HEK293 (cell line): ENCODE measurements at regions not wholly inside any gene's neighbourhood (a gene's known extent, or its start where the extent isn't known, plus 50 kb on each side); places are given as distances from the start of the nearest gene placed in this dataset.

Source experiments
- AEBP2 ChIP-seq: fragments of 450-650 bp; formaldehyde crosslinking; IDR thresholded peaks from 2 replicates; pipeline ENCODE4 v1.5.1; 2016; ENCODE audit warnings: missing biosample characterization, missing genetic modification characterization, borderline replicate concordance
- BCL11A ChIP-seq: fragments of 450-650 bp; formaldehyde crosslinking; IDR thresholded peaks from 2 replicates; pipeline ENCODE4 v1.5.1; 2016; ENCODE audit warnings: low read depth, missing biosample characterization, missing genetic modification characterization
- GLI2 ChIP-seq: fragments of 450-650 bp; formaldehyde crosslinking; IDR thresholded peaks from 2 replicates; pipeline ENCODE4; 2017; ENCODE audit warnings: missing biosample characterization, missing genetic modification characterization, low read depth, borderline replicate concordance
- GLI4 ChIP-seq: fragments of 450-650 bp; formaldehyde crosslinking; IDR thresholded peaks from 2 replicates; pipeline ENCODE4 v1.5.1; 2016; ENCODE audit warnings: missing biosample characterization, missing genetic modification characterization
- KLF9 ChIP-seq: fragments of 450-650 bp; formaldehyde crosslinking; IDR thresholded peaks from 2 replicates; pipeline ENCODE4 v1.5.1; 2016; ENCODE audit warnings: missing biosample characterization, missing genetic modification characterization, low read depth
- OVOL3 ChIP-seq: fragments of 450-650 bp; formaldehyde crosslinking; IDR thresholded peaks from 2 replicates; pipeline ENCODE4 v1.5.1; 2016; ENCODE audit warnings: missing biosample characterization, missing genetic modification characterization
- PRDM4 ChIP-seq: fragments of 450-650 bp; formaldehyde crosslinking; IDR thresholded peaks from 2 replicates; pipeline ENCODE4 v1.5.1; 2017; ENCODE audit warnings: missing biosample characterization, missing genetic modification characterization
- SP2 ChIP-seq: fragments of 450-650 bp; formaldehyde crosslinking; IDR thresholded peaks from 2 replicates; pipeline ENCODE4 v1.5.1; 2016; ENCODE audit warnings: missing biosample characterization, missing genetic modification characterization
- SP3 ChIP-seq: fragments of 450-650 bp; formaldehyde crosslinking; IDR thresholded peaks from 2 replicates; pipeline ENCODE4 v1.5.1; 2016; ENCODE audit warnings: missing biosample characterization, missing genetic modification characterization
- TCF7L2 ChIP-seq: IDR thresholded peaks from 2 replicates; pipeline ENCODE4 v1.6.1; 2011; ENCODE audit warnings: low read depth, mild to moderate bottlenecking, inconsistent platforms, low read length, moderate library complexity, borderline replicate concordance
- ZBTB21 ChIP-seq: fragments of 450-650 bp; formaldehyde crosslinking; IDR thresholded peaks from 2 replicates; pipeline ENCODE4 v1.5.1; 2017; ENCODE audit warnings: missing biosample characterization, missing genetic modification characterization
- ZBTB26 ChIP-seq: fragments of 450-650 bp; formaldehyde crosslinking; optimal IDR thresholded peaks from 2 replicates; pipeline ENCODE3; 2016; ENCODE audit warnings: missing biosample characterization, mild to moderate bottlenecking, missing genetic modification characterization
- ZBTB48 ChIP-seq: fragments of 450-650 bp; formaldehyde crosslinking; IDR thresholded peaks from 2 replicates; pipeline ENCODE4 v1.5.1; 2016; ENCODE audit warnings: missing biosample characterization, missing genetic modification characterization
- ZBTB7A ChIP-seq: fragments of 450-650 bp; formaldehyde crosslinking; IDR thresholded peaks from 2 replicates; pipeline ENCODE4 v1.5.1; 2016; ENCODE audit warnings: low read depth, missing biosample characterization, missing genetic modification characterization
- ZFP3 ChIP-seq: fragments of 450-650 bp; formaldehyde crosslinking; IDR thresholded peaks from 2 replicates; pipeline ENCODE4 v1.5.1; 2016; ENCODE audit warnings: low read depth, missing biosample characterization, missing genetic modification characterization
- ZNF140 ChIP-seq: fragments of 450-650 bp; formaldehyde crosslinking; IDR thresholded peaks from 2 replicates; pipeline ENCODE4 v1.5.1; 2016; ENCODE audit warnings: missing biosample characterization, missing genetic modification characterization
- ZNF16 ChIP-seq: fragments of 450-650 bp; formaldehyde crosslinking; IDR thresholded peaks from 2 replicates; pipeline ENCODE4 v1.5.1; 2016; ENCODE audit warnings: low read depth, missing biosample characterization, missing genetic modification characterization
- ZNF169 ChIP-seq: fragments of 450-650 bp; formaldehyde crosslinking; IDR thresholded peaks from 2 replicates; pipeline ENCODE4 v1.5.1; 2016; ENCODE audit warnings: missing biosample characterization, missing genetic modification characterization
- ZNF174 ChIP-seq: fragments of 450-650 bp; formaldehyde crosslinking; IDR thresholded peaks from 2 replicates; pipeline ENCODE4 v1.5.0; 2017; ENCODE audit warnings: missing biosample characterization, mild to moderate bottlenecking, missing genetic modification characterization
- ZNF184 ChIP-seq: fragments of 450-650 bp; IDR thresholded peaks from 2 replicates; pipeline ENCODE4 v1.5.1; 2018; ENCODE audit warnings: missing biosample characterization, mild to moderate bottlenecking, missing genetic modification characterization
- ZNF202 ChIP-seq: fragments of 450-650 bp; formaldehyde crosslinking; IDR thresholded peaks from 2 replicates; pipeline ENCODE4 v1.5.1; 2016; ENCODE audit warnings: missing biosample characterization, missing genetic modification characterization, borderline replicate concordance
- ZNF211 ChIP-seq: fragments of 450-650 bp; formaldehyde crosslinking; IDR thresholded peaks from 2 replicates; pipeline ENCODE4 v1.5.1; 2016; ENCODE audit warnings: low read depth, missing biosample characterization, missing genetic modification characterization
- ZNF274 ChIP-seq, 2 experiments: fragments of 200-500 bp in 1 of 2; fragments of 450-650 bp in 1 of 2; sonication (Bioruptor generic) in 1 of 2; formaldehyde crosslinking in 1 of 2; IDR thresholded peaks; 2 replicates each; pipeline versions ENCODE4 v1.5.1 to v1.6.1; 2014 to 2016; ENCODE audit warnings: borderline replicate concordance in 1 of 2, inconsistent platforms in 1 of 2, low read length in 1 of 2, missing biosample characterization in 1 of 2, missing genetic modification characterization in 1 of 2
- ZNF335 ChIP-seq: fragments of 450-650 bp; formaldehyde crosslinking; conservative IDR thresholded peaks from 2 replicates; pipeline ENCODE4 v1.5.1; 2016; ENCODE audit warnings: missing biosample characterization, missing genetic modification characterization
- ZNF341 ChIP-seq: fragments of 450-650 bp; formaldehyde crosslinking; IDR thresholded peaks from 2 replicates; pipeline ENCODE4; 2016; ENCODE audit warnings: low read depth, missing biosample characterization, missing genetic modification characterization
- ZNF514 ChIP-seq: fragments of 450-650 bp; formaldehyde crosslinking; IDR thresholded peaks from 2 replicates; pipeline ENCODE4 v1.5.1; 2016; ENCODE audit warnings: missing biosample characterization, missing genetic modification characterization
- ZNF544 ChIP-seq: fragments of 450-650 bp; formaldehyde crosslinking; IDR thresholded peaks from 2 replicates; pipeline ENCODE4 v1.5.0; 2017; ENCODE audit warnings: missing biosample characterization, missing genetic modification characterization
- ZNF626 ChIP-seq: fragments of 450-650 bp; sonication (Bioruptor Pico); formaldehyde crosslinking; IDR thresholded peaks from 2 replicates; pipeline ENCODE4 v1.5.1; 2018; ENCODE audit warnings: missing biosample characterization, missing genetic modification characterization, inconsistent platforms
- ZNF677 ChIP-seq: fragments of 450-650 bp; IDR thresholded peaks from 2 replicates; pipeline ENCODE4 v1.5.0; 2018; ENCODE audit warnings: missing biosample characterization, mild to moderate bottlenecking, missing genetic modification characterization, moderate library complexity
- ZNF776 ChIP-seq: fragments of 450-650 bp; formaldehyde crosslinking; IDR thresholded peaks from 2 replicates; pipeline ENCODE4 v1.5.0; 2017; ENCODE audit warnings: missing biosample characterization, missing genetic modification characterization, borderline replicate concordance
- ZNF792 ChIP-seq: fragments of 450-650 bp; formaldehyde crosslinking; IDR thresholded peaks from 2 replicates; pipeline ENCODE4 v1.5.1; 2016; ENCODE audit warnings: missing biosample characterization, missing genetic modification characterization
- ZNF837 ChIP-seq: fragments of 450-650 bp; formaldehyde crosslinking; IDR thresholded peaks from 2 replicates; pipeline ENCODE4 v1.5.1; 2016; ENCODE audit warnings: missing biosample characterization, missing genetic modification characterization
- ZSCAN18 ChIP-seq: fragments of 450-650 bp; formaldehyde crosslinking; IDR thresholded peaks from 2 replicates; pipeline ENCODE4 v1.5.1; 2016; ENCODE audit warnings: missing biosample characterization, missing genetic modification characterization
- ZSCAN23 ChIP-seq: fragments of 450-650 bp; formaldehyde crosslinking; IDR thresholded peaks from 2 replicates; pipeline ENCODE4 v1.5.1; 2016; ENCODE audit warnings: missing biosample characterization, missing genetic modification characterization
- ZSCAN30 ChIP-seq: fragments of 450-650 bp; IDR thresholded peaks from 2 replicates; pipeline ENCODE4 v1.5.1; 2018; ENCODE audit warnings: missing biosample characterization, mild to moderate bottlenecking, missing genetic modification characterization, moderate library complexity

GRCh38 chr7:80018941-80019808 lies 115.5 kb upstream of the GNAI1 start (continued):
- TF ChIP-seq ZBTB26 (tag by site-specific recombination), result no peak
- TF ChIP-seq SP2 (tag by site-specific recombination), result no peak
- no peak for TF ChIP-seq ZSCAN18 (tag by site-specific recombination)
- TF ChIP-seq ZSCAN30 (tag by site-specific recombination), result peak; percentile 83
- no peak for TF ChIP-seq ZNF544 (tag by site-specific recombination)
- no peak for TF ChIP-seq ZNF677 (tag by site-specific recombination)
- TF ChIP-seq GLI4, result no peak
- no peak for TF ChIP-seq ZNF211 (tag by site-specific recombination)
- TF ChIP-seq ZNF174 (tag by site-specific recombination), result no peak
- TF ChIP-seq ZBTB7A (tag by site-specific recombination), result no peak
- TF ChIP-seq GLI2, result no peak
- no peak for TF ChIP-seq ZNF837 (tag by site-specific recombination)
- no peak for TF ChIP-seq ZNF341 (tag by site-specific recombination)
- no peak for TF ChIP-seq SP3 (tag by site-specific recombination)
- TF ChIP-seq ZSCAN23 (tag by site-specific recombination), result no peak
- TF ChIP-seq ZNF626 (tag by site-specific recombination), result no peak
- no peak for TF ChIP-seq ZNF514
- TF ChIP-seq ZNF776 (tag by site-specific recombination), result no peak
- no peak for TF ChIP-seq ZFP3
- TF ChIP-seq TCF7L2, result no peak
- no peak for TF ChIP-seq ZNF16
- TF ChIP-seq ZNF202 (tag by site-specific recombination), result no peak
- peak; percentile 43; the same call in 1 of the 2 replicates for TF ChIP-seq ZNF335 (tag by site-specific recombination)
- no peak for TF ChIP-seq ZBTB48
- no peak for TF ChIP-seq BCL11A (tag by site-specific recombination)
- TF ChIP-seq ZBTB21 (tag by site-specific recombination), result peak; percentile 60
- no peak for TF ChIP-seq KLF9 (tag by site-specific recombination)
- TF ChIP-seq OVOL3 (tag by site-specific recombination), result no peak
- TF ChIP-seq ZNF140 (tag by site-specific recombination), result no peak
- TF ChIP-seq ZNF274 (IDR thresholded peaks at IDR 0.05; ENCODE audit: low read length), result no peak
- no peak for TF ChIP-seq ZNF274 (tag by site-specific recombination; IDR thresholded peaks at IDR 0.05; ENCODE audit: borderline replicate concordance)
- TF ChIP-seq ZNF184, result no peak
- no peak for TF ChIP-seq AEBP2 (tag by site-specific recombination)
- no peak for TF ChIP-seq ZNF169
- no peak for TF ChIP-seq PRDM4 (tag by site-specific recombination)
- TF ChIP-seq ZNF792 (tag by site-specific recombination), result no peak
